Osteocyte (in vitro differentiated cells): ENCODE measurements at regions not wholly inside any gene's neighbourhood (a gene's known extent, or its start where the extent isn't known, plus 50 kb on each side); places are given as distances from the start of the nearest gene placed in this dataset.

Experiments used
- DNase-seq: peaks from one replicate; pipeline ENCODE4 v3.0.0; 2021; ENCODE audit warnings: mixed read lengths; ENCODE audit not compliant: unreplicated experiment; ENCODE audit errors: extremely low spot score
- H3K27ac Mint-ChIP-seq: one replicate; pipeline ENCODE4 v1.8.0; 2021; ENCODE audit warnings: mild to moderate bottlenecking, mixed read lengths; ENCODE audit not compliant: unreplicated experiment
- H3K27me3 Mint-ChIP-seq: one replicate; pipeline ENCODE4 v1.8.0; 2021; ENCODE audit warnings: mixed read lengths; ENCODE audit not compliant: unreplicated experiment
- H3K36me3 Mint-ChIP-seq: one replicate; pipeline ENCODE4 v1.8.0; 2021; ENCODE audit warnings: mixed read lengths; ENCODE audit not compliant: unreplicated experiment
- H3K4me1 Mint-ChIP-seq: one replicate; pipeline ENCODE4 v1.8.0; 2021; ENCODE audit warnings: mixed read lengths; ENCODE audit not compliant: unreplicated experiment
- H3K4me3 Mint-ChIP-seq: one replicate; pipeline ENCODE4 v1.8.0; 2021; ENCODE audit warnings: mild to moderate bottlenecking, moderate library complexity, mixed read lengths; ENCODE audit not compliant: unreplicated experiment
- H3K9me3 Mint-ChIP-seq: one replicate; pipeline ENCODE4 v1.8.0; 2021; ENCODE audit warnings: mixed read lengths; ENCODE audit not compliant: unreplicated experiment
- CTCF ChIP-seq: fragments of 200-600 bp; sonication (generic); IDR thresholded peaks from 2 replicates; pipeline ENCODE4 v1.5.0; 2021; ENCODE audit warnings: antibody characterized with exemption, mild to moderate bottlenecking, moderate library complexity

GRCh38 chr9:7240569-7241311 lies 483.0 kb downstream of the KDM4C start:
- H3K4me3 Mint-ChIP-seq = no peak overlapping the region
- H3K27ac Mint-ChIP-seq = no peak overlapping the region
- H3K4me1 Mint-ChIP-seq = no peaks in the 10 kb centered on the region
- no peak for DNase-seq
- no peaks in the 10 kb centered on the region for H3K36me3 Mint-ChIP-seq
- H3K27me3 Mint-ChIP-seq = peaks cover 5% of the 10 kb centered on the region
- no peak for TF ChIP-seq CTCF
- no peaks in the 10 kb centered on the region for H3K9me3 Mint-ChIP-seq

- Mint-ChIP-seq H3K9me3 (no peaks in the 10 kb centered on the region), H3K27ac (no peak overlapping the region), H3K27me3 (no peaks in the 10 kb centered on the region), H3K4me1 (no peaks in the 10 kb centered on the region), H3K36me3 (no peaks in the 10 kb centered on the region), H3K4me3 (no peak overlapping the region)
- TF ChIP-seq CTCF = no peak
- DNase-seq = no peak
Observed at GRCh38 chr9:7239708-7240107, 481.9 kb downstream of the KDM4C start.

GRCh38 chr9:7238247-7238637 lies 480.5 kb downstream of the KDM4C start:
- H3K9me3 Mint-ChIP-seq = no peaks in the 10 kb centered on the region
- H3K27ac Mint-ChIP-seq = no peak overlapping the region
- no peak for DNase-seq
- TF ChIP-seq CTCF = no peak
- H3K36me3 Mint-ChIP-seq = no peaks in the 10 kb centered on the region
- no peaks in the 10 kb centered on the region for H3K4me1 Mint-ChIP-seq
- no peaks in the 10 kb centered on the region for H3K27me3 Mint-ChIP-seq
- no peak overlapping the region for H3K4me3 Mint-ChIP-seq

GRCh38 chr9:7237473-7238246 lies 479.9 kb downstream of the KDM4C start:
- Mint-ChIP-seq H3K9me3 (no peaks in the 10 kb centered on the region), H3K36me3 (no peaks in the 10 kb centered on the region), H3K4me3 (no peak overlapping the region), H3K4me1 (no peaks in the 10 kb centered on the region), H3K27me3 (no peaks in the 10 kb centered on the region), H3K27ac (no peak overlapping the region)
- no peak for TF ChIP-seq CTCF
- DNase-seq = no peak

GRCh38 chr9:7236186-7236585 lies 478.4 kb downstream of the KDM4C start:
- TF ChIP-seq CTCF = no peak
- Mint-ChIP-seq H3K36me3 (no peaks in the 10 kb centered on the region), H3K27ac (no peak overlapping the region), H3K4me3 (no peak overlapping the region), H3K4me1 (no peaks in the 10 kb centered on the region), H3K9me3 (no peaks in the 10 kb centered on the region), H3K27me3 (no peaks in the 10 kb centered on the region)
- DNase-seq = no peak
